ENCODE measurements at regions not wholly inside any gene's neighbourhood (a gene's known extent, or its start where the extent isn't known, plus 50 kb on each side); places are given as distances from the start of the nearest gene placed in this dataset.

GRCh38 chr9:126275386-126276001 is 51.1 kb upstream of the MVB12B start:
- TF ChIP-seq CTCF (IDR thresholded peaks at IDR 0.05) (no peak), POLR2A (IDR thresholded peaks at IDR 0.05) (no peak)

Data from Peyer's patch (tissue), 4 donors.